PFSK-1 (cell line): ENCODE measurements at regions not wholly inside any gene's neighbourhood (a gene's known extent, or its start where the extent isn't known, plus 50 kb on each side); places are given as distances from the start of the nearest gene placed in this dataset.

Experiments
- FOXP2 ChIP-seq: optimal IDR thresholded peaks from 2 replicates; pipeline ENCODE3; 2011; ENCODE audit warnings: borderline replicate concordance, control low read depth, inconsistent platforms; ENCODE audit not compliant: insufficient read depth; ENCODE audit errors: extremely low read length, extremely low read depth
- POLR2AphosphoS5 ChIP-seq: IDR thresholded peaks from 2 replicates; pipeline ENCODE4 v1.6.1; 2012; ENCODE audit warnings: low read depth, mild to moderate bottlenecking, control low read depth, low read length, moderate library complexity
- SIN3A ChIP-seq: IDR thresholded peaks from 2 replicates; pipeline ENCODE4 v1.6.1; 2012; ENCODE audit warnings: mild to moderate bottlenecking, low read length, moderate library complexity, borderline replicate concordance; ENCODE audit not compliant: insufficient read depth
- TAF1 ChIP-seq: IDR thresholded peaks from 2 replicates; pipeline ENCODE4 v1.6.1; 2012; ENCODE audit warnings: low read length, control low read depth, borderline replicate concordance; ENCODE audit not compliant: insufficient read depth
- TF ChIP-seq, protein P1 (sequence below), 2 experiments: IDR thresholded peaks; 2 replicates each; pipeline versions ENCODE4 v1.6.1 to v1.8.0; 2011 to 2012; ENCODE audit warnings: low read depth in 2 of 2, low read length in 2 of 2, control low read depth in 1 of 2, inconsistent platforms in 1 of 2, mild to moderate bottlenecking in 1 of 2, moderate library complexity in 1 of 2; ENCODE audit not compliant: insufficient read depth in 1 of 2

- no peak for TF ChIP-seq SIN3A
- TF ChIP-seq, protein P1, sequence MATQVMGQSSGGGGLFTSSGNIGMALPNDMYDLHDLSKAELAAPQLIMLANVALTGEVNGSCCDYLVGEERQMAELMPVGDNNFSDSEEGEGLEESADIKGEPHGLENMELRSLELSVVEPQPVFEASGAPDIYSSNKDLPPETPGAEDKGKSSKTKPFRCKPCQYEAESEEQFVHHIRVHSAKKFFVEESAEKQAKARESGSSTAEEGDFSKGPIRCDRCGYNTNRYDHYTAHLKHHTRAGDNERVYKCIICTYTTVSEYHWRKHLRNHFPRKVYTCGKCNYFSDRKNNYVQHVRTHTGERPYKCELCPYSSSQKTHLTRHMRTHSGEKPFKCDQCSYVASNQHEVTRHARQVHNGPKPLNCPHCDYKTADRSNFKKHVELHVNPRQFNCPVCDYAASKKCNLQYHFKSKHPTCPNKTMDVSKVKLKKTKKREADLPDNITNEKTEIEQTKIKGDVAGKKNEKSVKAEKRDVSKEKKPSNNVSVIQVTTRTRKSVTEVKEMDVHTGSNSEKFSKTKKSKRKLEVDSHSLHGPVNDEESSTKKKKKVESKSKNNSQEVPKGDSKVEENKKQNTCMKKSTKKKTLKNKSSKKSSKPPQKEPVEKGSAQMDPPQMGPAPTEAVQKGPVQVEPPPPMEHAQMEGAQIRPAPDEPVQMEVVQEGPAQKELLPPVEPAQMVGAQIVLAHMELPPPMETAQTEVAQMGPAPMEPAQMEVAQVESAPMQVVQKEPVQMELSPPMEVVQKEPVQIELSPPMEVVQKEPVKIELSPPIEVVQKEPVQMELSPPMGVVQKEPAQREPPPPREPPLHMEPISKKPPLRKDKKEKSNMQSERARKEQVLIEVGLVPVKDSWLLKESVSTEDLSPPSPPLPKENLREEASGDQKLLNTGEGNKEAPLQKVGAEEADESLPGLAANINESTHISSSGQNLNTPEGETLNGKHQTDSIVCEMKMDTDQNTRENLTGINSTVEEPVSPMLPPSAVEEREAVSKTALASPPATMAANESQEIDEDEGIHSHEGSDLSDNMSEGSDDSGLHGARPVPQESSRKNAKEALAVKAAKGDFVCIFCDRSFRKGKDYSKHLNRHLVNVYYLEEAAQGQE (IDR thresholded peaks at IDR 0.05; ENCODE audit: insufficient read depth in 1 of 2, low read depth in 2 of 2, low read length in 2 of 2), result no peak
- no peak for TF ChIP-seq FOXP2
- no peak for TF ChIP-seq POLR2AphosphoS5
- TF ChIP-seq TAF1, result no peak
Measured at GRCh38 chr4:123468479-123469031, 72.0 kb downstream of the SPRY1 start.

DNA sequence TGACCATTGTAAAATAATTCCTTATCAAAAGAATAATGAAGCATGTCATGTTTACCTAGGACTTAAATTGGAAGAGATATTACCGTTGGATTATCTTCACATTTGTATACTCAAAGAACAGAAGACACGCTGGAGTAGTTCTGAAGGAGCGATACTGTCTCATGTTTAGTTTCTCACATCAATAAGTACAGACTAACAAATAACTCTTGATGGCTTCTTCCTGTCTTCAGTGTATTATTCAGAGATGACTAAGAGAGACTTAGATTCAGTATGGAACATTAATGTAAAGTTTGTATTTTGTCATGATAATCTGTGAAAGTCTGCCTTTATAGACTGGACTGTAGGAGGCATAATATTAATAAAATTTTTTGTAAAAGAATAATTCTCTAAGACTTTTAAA is 72.7 kb downstream of the SPRY1 start:
- TF ChIP-seq TAF1 (no peak), FOXP2 (no peak), SIN3A (no peak), POLR2AphosphoS5 (no peak)
- TF ChIP-seq, protein P1 (IDR thresholded peaks at IDR 0.05; ENCODE audit: insufficient read depth in 1 of 2, low read depth in 2 of 2, low read length in 2 of 2), result no peak

- no peak for TF ChIP-seq FOXP2
- TF ChIP-seq TAF1, result no peak
- TF ChIP-seq SIN3A, result no peak
- TF ChIP-seq, protein P1 (IDR thresholded peaks at IDR 0.05; ENCODE audit: insufficient read depth in 1 of 2, low read depth in 2 of 2, low read length in 2 of 2), result no peak
- no peak for TF ChIP-seq POLR2AphosphoS5
Measured at GRCh38 chr4:123469696-123470095, 73.1 kb downstream of the SPRY1 start.

DNA sequence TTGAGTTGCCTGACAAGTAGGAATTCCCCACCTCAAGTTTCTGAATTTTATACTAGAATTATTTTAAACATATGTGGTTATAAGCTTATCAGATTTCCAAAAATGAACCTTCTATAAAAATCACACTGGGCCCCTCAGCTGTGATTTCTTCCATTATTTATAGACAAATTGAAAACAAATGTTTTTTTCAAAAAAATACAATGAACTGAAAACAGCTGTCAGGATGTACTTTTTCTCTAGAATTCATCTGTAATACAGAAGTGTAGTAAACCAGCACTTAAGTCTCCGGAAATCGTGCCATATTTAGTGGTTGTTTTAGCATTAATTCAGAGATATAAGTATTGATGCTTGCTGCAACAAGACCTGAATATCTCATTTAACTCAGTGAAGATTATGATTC is 74.0 kb downstream of the SPRY1 start:
- no peak for TF ChIP-seq FOXP2
- TF ChIP-seq, protein P1 (IDR thresholded peaks at IDR 0.05; ENCODE audit: insufficient read depth in 1 of 2, low read depth in 2 of 2, low read length in 2 of 2), result no peak
